ENCODE measurements at regions not wholly inside any gene's neighbourhood (a gene's known extent, or its start where the extent isn't known, plus 50 kb on each side); places are given as distances from the start of the nearest gene placed in this dataset.
"Not testable (repeated sequence)": the region's sequence is repeated elsewhere in the genome, so short reads cannot be mapped to it uniquely, and the experiment has no call there.

DNA sequence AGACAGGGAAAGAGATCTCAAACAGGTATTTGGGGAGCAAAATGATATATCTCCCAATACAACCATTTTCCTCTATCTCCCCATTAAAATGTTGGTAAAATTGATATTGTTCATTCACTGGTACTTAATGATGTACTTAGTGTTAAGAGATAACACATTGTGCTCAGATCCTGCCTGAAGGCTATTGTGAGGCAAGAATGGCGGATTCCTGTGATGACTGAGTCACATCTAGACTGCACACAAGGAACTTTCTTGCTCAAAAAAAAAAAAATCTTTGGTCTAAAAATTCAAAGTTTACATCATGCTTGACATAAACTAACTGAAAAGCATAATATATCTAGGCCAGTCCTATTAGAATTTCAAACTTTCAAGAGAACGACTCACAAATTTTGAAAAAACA, 171.1 kb upstream of the TTC14 start:
- H3K4me3 Mint-ChIP-seq, result no peak overlapping the region
- H3K27me3 Mint-ChIP-seq (ENCODE audit: low read depth in 2 of 2), result no peaks in the 10 kb centered on the region
- no peak overlapping the region for H3K27ac Mint-ChIP-seq

DNA sequence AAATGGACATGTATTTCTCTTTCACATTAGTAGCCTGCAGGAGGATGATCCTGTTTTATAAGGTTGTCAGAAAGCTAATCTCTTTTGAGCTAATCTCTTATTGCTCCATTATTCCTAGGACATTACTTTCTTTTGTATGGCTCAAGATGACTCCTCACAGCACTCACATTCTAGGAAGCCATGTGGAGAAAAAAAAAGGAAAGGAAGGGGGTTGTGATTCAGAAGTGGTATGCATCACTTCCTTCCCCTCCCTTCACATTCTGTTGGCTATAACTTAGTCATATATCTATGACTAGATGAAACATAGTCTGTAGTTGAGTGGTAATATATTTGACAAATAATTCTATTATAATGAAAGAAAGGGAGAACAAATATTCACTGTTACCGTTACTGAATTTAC, 168.8 kb upstream of the TTC14 start:
- no peaks in the 10 kb centered on the region for H3K9me3 ChIP-seq (ENCODE audit: control insufficient read depth, insufficient read depth, low read length)
- no peaks in the 10 kb centered on the region for H3K36me3 ChIP-seq (ENCODE audit: control insufficient read depth, insufficient read depth, low read length)
- intact Hi-C loops (cut with micrococcal nuclease), result no loop called here
- TF ChIP-seq, protein P1, sequence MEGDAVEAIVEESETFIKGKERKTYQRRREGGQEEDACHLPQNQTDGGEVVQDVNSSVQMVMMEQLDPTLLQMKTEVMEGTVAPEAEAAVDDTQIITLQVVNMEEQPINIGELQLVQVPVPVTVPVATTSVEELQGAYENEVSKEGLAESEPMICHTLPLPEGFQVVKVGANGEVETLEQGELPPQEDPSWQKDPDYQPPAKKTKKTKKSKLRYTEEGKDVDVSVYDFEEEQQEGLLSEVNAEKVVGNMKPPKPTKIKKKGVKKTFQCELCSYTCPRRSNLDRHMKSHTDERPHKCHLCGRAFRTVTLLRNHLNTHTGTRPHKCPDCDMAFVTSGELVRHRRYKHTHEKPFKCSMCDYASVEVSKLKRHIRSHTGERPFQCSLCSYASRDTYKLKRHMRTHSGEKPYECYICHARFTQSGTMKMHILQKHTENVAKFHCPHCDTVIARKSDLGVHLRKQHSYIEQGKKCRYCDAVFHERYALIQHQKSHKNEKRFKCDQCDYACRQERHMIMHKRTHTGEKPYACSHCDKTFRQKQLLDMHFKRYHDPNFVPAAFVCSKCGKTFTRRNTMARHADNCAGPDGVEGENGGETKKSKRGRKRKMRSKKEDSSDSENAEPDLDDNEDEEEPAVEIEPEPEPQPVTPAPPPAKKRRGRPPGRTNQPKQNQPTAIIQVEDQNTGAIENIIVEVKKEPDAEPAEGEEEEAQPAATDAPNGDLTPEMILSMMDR (IDR thresholded peaks at IDR 0.05), result no peak
- ATAC-seq, result no peak
- no peak for DNase-seq
- no peak overlapping the region for H3K4me3 Mint-ChIP-seq
- no peaks in the 10 kb centered on the region for H3K27me3 Mint-ChIP-seq (ENCODE audit: low read depth in 2 of 2)
- no peak overlapping the region for H3K4me3 ChIP-seq (ENCODE audit: low read length)
- no peak overlapping the region for H3K27ac Mint-ChIP-seq
- H3K27me3 ChIP-seq (ENCODE audit: control insufficient read depth, insufficient read depth, low read length), result no peaks in the 10 kb centered on the region
- no peaks in the 10 kb centered on the region for H3K4me1 ChIP-seq (ENCODE audit: control insufficient read depth, insufficient read depth, low read length)
- H3K4me1 Mint-ChIP-seq, result no peaks in the 10 kb centered on the region
- H3K27ac ChIP-seq (ENCODE audit: low read length), result no peak overlapping the region
- H3K9me3 Mint-ChIP-seq, result peaks cover 10 to 24% of the 10 kb centered on the region in 2 donors
- no CpG with 5 or more reads among the region's 1 CpG for WGBS (ENCODE audit: insufficient coverage)
- H3K36me3 Mint-ChIP-seq, result peaks cover 7% of the 10 kb centered on the region

More for the DNA sequence above, 171.1 kb upstream of the TTC14 start:
- no peak for DNase-seq
- no peaks in the 10 kb centered on the region for H3K27me3 ChIP-seq (ENCODE audit: control insufficient read depth, insufficient read depth, low read length)
- H3K36me3 Mint-ChIP-seq, result peaks cover 7% of the 10 kb centered on the region
- H3K4me1 ChIP-seq (ENCODE audit: control insufficient read depth, insufficient read depth, low read length), result no peaks in the 10 kb centered on the region
- intact Hi-C loops (cut with micrococcal nuclease), result no loop called here
- no peaks in the 10 kb centered on the region for H3K36me3 ChIP-seq (ENCODE audit: control insufficient read depth, insufficient read depth, low read length)
- peaks cover 10 to 22% of the 10 kb centered on the region in 2 donors for H3K9me3 Mint-ChIP-seq
- 81% methylated on average over 2 of the region's 2 CpGs for WGBS (ENCODE audit: insufficient coverage)
- no peak overlapping the region for H3K27ac ChIP-seq (ENCODE audit: low read length)
- no peaks in the 10 kb centered on the region for H3K4me1 Mint-ChIP-seq
- H3K4me3 ChIP-seq (ENCODE audit: low read length), result no peak overlapping the region
- no peaks in the 10 kb centered on the region for H3K9me3 ChIP-seq (ENCODE audit: control insufficient read depth, insufficient read depth, low read length)
- TF ChIP-seq, protein P1 (IDR thresholded peaks at IDR 0.05), result no peak
- no peak for ATAC-seq

DNA sequence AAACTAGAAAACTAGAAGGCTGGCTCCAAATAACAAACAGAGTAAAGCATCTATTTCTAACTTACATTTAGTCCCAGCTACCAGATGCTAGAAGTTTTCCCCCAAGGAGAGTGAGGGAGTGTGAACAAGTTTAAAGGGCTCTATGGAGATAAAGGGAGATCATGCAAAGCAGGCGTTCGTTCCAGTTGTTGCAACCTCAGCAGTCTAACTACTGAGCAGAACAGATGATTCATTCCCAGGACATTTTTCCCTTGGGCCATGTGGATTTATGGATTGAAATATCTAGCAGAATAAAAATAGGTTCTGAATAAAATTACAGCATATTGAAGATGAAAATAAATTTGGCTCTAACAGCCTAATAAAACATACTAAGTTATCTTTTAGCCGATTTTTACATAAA, 154.8 kb upstream of the TTC14 start:
- TF ChIP-seq, protein P1 (IDR thresholded peaks at IDR 0.05), result no peak
- Histone ChIP-seq H3K9me3 (ENCODE audit: control insufficient read depth, insufficient read depth, low read length) (peaks cover 2% of the 10 kb centered on the region), H3K4me1 (ENCODE audit: control insufficient read depth, insufficient read depth, low read length) (no peaks in the 10 kb centered on the region), H3K36me3 (ENCODE audit: control insufficient read depth, insufficient read depth, low read length) (no peaks in the 10 kb centered on the region), H3K4me3 (ENCODE audit: low read length) (no peak overlapping the region), H3K27ac (ENCODE audit: low read length) (no peak overlapping the region), H3K27me3 (ENCODE audit: control insufficient read depth, insufficient read depth, low read length) (no peaks in the 10 kb centered on the region)
- Mint-ChIP-seq H3K27ac (no peak overlapping the region), H3K4me1 (no peaks in the 10 kb centered on the region), H3K4me3 (no peak overlapping the region), H3K36me3 (no peaks in the 10 kb centered on the region), H3K9me3 (peaks cover 9 to 17% of the 10 kb centered on the region in 2 donors), H3K27me3 (ENCODE audit: low read depth in 2 of 2) (no peaks in the 10 kb centered on the region)
- DNase-seq (no peak), ATAC-seq (no peak)
- intact Hi-C loops (cut with micrococcal nuclease), result no loop called here
- 100% methylated on average over 2 of the region's 3 CpGs for WGBS (ENCODE audit: insufficient coverage)

DNA sequence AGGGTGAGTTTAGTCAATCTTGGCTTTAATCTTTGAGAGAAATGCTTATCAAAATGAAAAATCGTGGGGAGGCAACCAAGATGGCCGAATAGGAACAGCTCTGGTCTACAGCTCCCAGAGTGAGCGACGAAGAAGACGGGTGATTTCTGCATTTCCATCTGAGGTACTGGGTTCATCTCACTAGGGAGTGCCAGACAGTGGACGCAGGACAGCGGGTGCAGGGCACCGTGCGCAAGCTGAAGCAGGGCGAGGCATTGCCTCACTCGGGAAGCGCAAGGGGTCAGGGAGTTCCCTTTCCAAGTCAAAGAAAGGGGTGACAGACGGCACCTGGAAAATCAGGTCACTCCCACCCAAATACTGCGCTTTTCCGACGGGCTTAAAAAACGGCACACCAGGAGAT, 153.6 kb upstream of the TTC14 start:
- H3K27ac ChIP-seq (ENCODE audit: low read length); H3K36me3 ChIP-seq (ENCODE audit: control insufficient read depth, insufficient read depth, low read length); H3K9me3 ChIP-seq (ENCODE audit: control insufficient read depth, insufficient read depth, low read length); DNase-seq; H3K4me1 Mint-ChIP-seq; H3K4me3 Mint-ChIP-seq; H3K4me1 ChIP-seq (ENCODE audit: control insufficient read depth, insufficient read depth, low read length); H3K27me3 ChIP-seq (ENCODE audit: control insufficient read depth, insufficient read depth, low read length); H3K36me3 Mint-ChIP-seq; H3K27ac Mint-ChIP-seq; intact Hi-C loops (cut with micrococcal nuclease); H3K27me3 Mint-ChIP-seq (ENCODE audit: low read depth in 2 of 2); H3K4me3 ChIP-seq (ENCODE audit: low read length); ATAC-seq: not testable (repeated sequence)
- peaks cover 8 to 15% of the 10 kb centered on the region in 2 donors for H3K9me3 Mint-ChIP-seq
- 92% methylated on average over 12 of the region's 17 CpGs for WGBS (ENCODE audit: insufficient coverage)
